GM12878 (cell line): ENCODE measurements at regions not wholly inside any gene's neighbourhood (a gene's known extent, or its start where the extent isn't known, plus 50 kb on each side); places are given as distances from the start of the nearest gene placed in this dataset.

Experiments used
- CUX1 ChIP-seq: IDR thresholded peaks from 2 replicates; pipeline ENCODE4 v1.6.1; 2012; ENCODE audit warnings: improper control_type of control experiment, low read depth, low read length; ENCODE audit not compliant: insufficient replicate concordance
- IKZF1 ChIP-seq: fragments of 450-650 bp; conservative IDR thresholded peaks from 2 replicates; pipeline ENCODE4 v1.6.1; 2017; ENCODE audit warnings: antibody characterized with exemption, mild to moderate bottlenecking
- POLR2AphosphoS5 ChIP-seq: IDR thresholded peaks from 2 replicates; pipeline ENCODE4 v1.6.1; 2011; ENCODE audit warnings: mild to moderate bottlenecking, low read length, inconsistent platforms
- RAD51 ChIP-seq: fragments of 450-650 bp; IDR thresholded peaks from 2 replicates; pipeline ENCODE4 v1.6.1; 2016; ENCODE audit warnings: moderate library complexity, mild to moderate bottlenecking, inconsistent platforms
- ZNF592 ChIP-seq: fragments of 450-650 bp; IDR thresholded peaks from 2 replicates; pipeline ENCODE4 v1.6.1; 2017; ENCODE audit warnings: mild to moderate bottlenecking, moderate library complexity

- TF ChIP-seq CUX1 (no peak), RAD51 (no peak), IKZF1 (no peak), POLR2AphosphoS5 (no peak), ZNF592 (no peak)
Measured at GRCh38 chr1:40923511-40924020, 55.9 kb upstream of the CTPS1 start (continued).
